ENCODE measurements at regions not wholly inside any gene's neighbourhood (a gene's known extent, or its start where the extent isn't known, plus 50 kb on each side); places are given as distances from the start of the nearest gene placed in this dataset.
"Not testable (repeated sequence)": the region's sequence is repeated elsewhere in the genome, so short reads cannot be mapped to it uniquely, and the experiment has no call there.

- DNase-seq: no peak
These were observed 51.2 kb upstream of the MEX3C start for GRCh38 chr18:51248685-51249084.

GRCh38 chr18:51250006-51250405, 52.5 kb upstream of the MEX3C start:
- DNase-seq: no peak

- no peak for DNase-seq
These were observed 53.1 kb upstream of the MEX3C start for GRCh38 chr18:51250458-51251024.

- DNase-seq: no peak
These were observed 54.1 kb upstream of the MEX3C start for GRCh38 chr18:51251625-51252024.

GRCh38 chr18:51253476-51253875, 56.0 kb upstream of the MEX3C start:
- DNase-seq: no peak

- no peak for DNase-seq
These were observed 58.2 kb upstream of the MEX3C start for GRCh38 chr18:51255693-51256092.

- no peak for DNase-seq
These were observed 59.7 kb upstream of the MEX3C start for GRCh38 chr18:51257150-51257549.

- DNase-seq: no peak
These were observed 62.6 kb upstream of the MEX3C start for GRCh38 chr18:51260118-51260517.

GRCh38 chr18:51266077-51266476, 68.6 kb upstream of the MEX3C start:
- DNase-seq: not testable (repeated sequence)

- no peak for DNase-seq
These were observed 69.3 kb upstream of the MEX3C start for GRCh38 chr18:51266773-51267172.

- DNase-seq: no peak
These were observed 76.0 kb upstream of the MEX3C start for GRCh38 chr18:51273437-51273836.

GRCh38 chr18:51275712-51276476, 78.4 kb upstream of the MEX3C start:
- DNase-seq: no peak

GRCh38 chr18:51278045-51278649, 80.7 kb upstream of the MEX3C start:
- DNase-seq: no peak

GRCh38 chr18:51279367-51279984, 82.0 kb upstream of the MEX3C start:
- DNase-seq: no peak

GRCh38 chr18:51287818-51288508, 90.5 kb upstream of the MEX3C start:
- DNase-seq: no peak

GRCh38 chr18:51288582-51288981, 91.1 kb upstream of the MEX3C start:
- no peak for DNase-seq

- no peak for DNase-seq
These were observed 93.4 kb upstream of the MEX3C start for GRCh38 chr18:51290860-51291259.

GRCh38 chr18:51300912-51301311, 103.4 kb upstream of the MEX3C start:
- no peak for DNase-seq

- no peak for DNase-seq
These were observed 103.9 kb upstream of the MEX3C start for GRCh38 chr18:51301376-51301775.

GRCh38 chr18:51316677-51317076, 119.2 kb upstream of the MEX3C start:
- no peak for DNase-seq

- DNase-seq: no peak
These were observed 124.2 kb upstream of the MEX3C start for GRCh38 chr18:51321696-51322095.

GRCh38 chr18:51323961-51324360, 126.5 kb upstream of the MEX3C start:
- DNase-seq: no peak

GRCh38 chr18:51330148-51330547, 132.7 kb upstream of the MEX3C start:
- no peak for DNase-seq

All from activated gamma-delta T cell (primary cell).